A673 (cell line): ENCODE measurements at regions not wholly inside any gene's neighbourhood (a gene's known extent, or its start where the extent isn't known, plus 50 kb on each side); places are given as distances from the start of the nearest gene placed in this dataset.

Experiments
- CTCF ChIP-seq: fragments of 300-800, 200-600 bp; sonication (generic); conservative IDR thresholded peaks from 2 replicates; pipeline ENCODE4 v1.5.1; 2017; ENCODE audit warnings: low read depth, mild to moderate bottlenecking, antibody characterized with exemption, low read length, moderate library complexity, mixed read lengths
- EZH2 ChIP-seq: fragments of 200-600 bp; sonication (generic); IDR thresholded peaks from 2 replicates; pipeline ENCODE4 v1.6.1; 2017; ENCODE audit warnings: borderline replicate concordance, low read depth, mild to moderate bottlenecking, mixed read lengths, antibody characterized with exemption, low read length; ENCODE audit not compliant: poor library complexity, severe bottlenecking

DNA sequence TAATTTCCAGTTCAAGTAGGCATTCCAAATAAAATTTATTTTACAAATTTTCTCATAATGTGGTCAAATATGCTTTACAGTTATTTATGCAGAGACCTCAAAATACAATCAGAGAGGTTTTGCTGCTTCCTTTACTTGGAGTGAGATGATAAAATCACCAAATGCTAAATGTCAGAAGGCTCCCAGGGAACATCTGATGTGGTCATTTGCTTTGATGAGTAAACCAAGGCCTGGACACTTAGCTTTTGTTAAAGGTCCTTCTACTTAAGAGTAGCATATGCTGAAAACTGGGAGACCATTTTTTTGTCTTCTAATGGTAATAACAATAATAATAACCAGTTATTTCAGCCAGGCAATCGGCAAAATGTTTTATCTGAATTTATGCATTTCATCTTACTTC lies 60.6 kb upstream of the AKR1E2 start:
- TF ChIP-seq CTCF: no peak
- no peak for TF ChIP-seq EZH2
